ENCODE measurements at regions not wholly inside any gene's neighbourhood (a gene's known extent, or its start where the extent isn't known, plus 50 kb on each side); places are given as distances from the start of the nearest gene placed in this dataset.

DNA sequence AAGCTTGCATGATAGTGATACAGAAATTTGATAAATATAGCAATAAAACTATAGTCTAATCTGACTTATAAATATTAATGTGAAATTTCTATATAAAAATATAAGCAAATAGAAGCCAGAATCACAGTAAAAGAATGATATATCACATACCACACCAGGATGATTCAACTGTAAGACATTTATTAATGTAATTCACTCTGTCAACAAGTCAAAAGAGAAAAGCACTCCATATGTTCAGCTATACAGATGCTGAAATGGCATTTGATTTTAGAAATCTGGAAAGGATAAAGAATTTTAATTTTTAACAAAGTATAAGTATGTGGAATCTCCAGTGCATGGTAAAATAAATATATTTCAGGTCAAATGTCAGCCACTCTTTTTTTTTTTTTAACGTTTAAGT is 372.4 kb downstream of the KCNN2 start:
- TF ChIP-seq, protein P1, sequence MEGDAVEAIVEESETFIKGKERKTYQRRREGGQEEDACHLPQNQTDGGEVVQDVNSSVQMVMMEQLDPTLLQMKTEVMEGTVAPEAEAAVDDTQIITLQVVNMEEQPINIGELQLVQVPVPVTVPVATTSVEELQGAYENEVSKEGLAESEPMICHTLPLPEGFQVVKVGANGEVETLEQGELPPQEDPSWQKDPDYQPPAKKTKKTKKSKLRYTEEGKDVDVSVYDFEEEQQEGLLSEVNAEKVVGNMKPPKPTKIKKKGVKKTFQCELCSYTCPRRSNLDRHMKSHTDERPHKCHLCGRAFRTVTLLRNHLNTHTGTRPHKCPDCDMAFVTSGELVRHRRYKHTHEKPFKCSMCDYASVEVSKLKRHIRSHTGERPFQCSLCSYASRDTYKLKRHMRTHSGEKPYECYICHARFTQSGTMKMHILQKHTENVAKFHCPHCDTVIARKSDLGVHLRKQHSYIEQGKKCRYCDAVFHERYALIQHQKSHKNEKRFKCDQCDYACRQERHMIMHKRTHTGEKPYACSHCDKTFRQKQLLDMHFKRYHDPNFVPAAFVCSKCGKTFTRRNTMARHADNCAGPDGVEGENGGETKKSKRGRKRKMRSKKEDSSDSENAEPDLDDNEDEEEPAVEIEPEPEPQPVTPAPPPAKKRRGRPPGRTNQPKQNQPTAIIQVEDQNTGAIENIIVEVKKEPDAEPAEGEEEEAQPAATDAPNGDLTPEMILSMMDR (IDR thresholded peaks at IDR 0.05): no peak
- TF ChIP-seq EZH2 (IDR thresholded peaks at IDR 0.05) (no peak), EZH2phosphoT487 (IDR thresholded peaks at IDR 0.05) (no peak)
